CD4-positive, alpha-beta T cell treated with Interleukin-4 for 4 hours (primary cell): ENCODE measurements at regions not wholly inside any gene's neighbourhood (a gene's known extent, or its start where the extent isn't known, plus 50 kb on each side); places are given as distances from the start of the nearest gene placed in this dataset.

Experiments used
- DNase-seq: peaks from one replicate; pipeline ENCODE4 v3.0.0-alpha.2; 2020

DNA sequence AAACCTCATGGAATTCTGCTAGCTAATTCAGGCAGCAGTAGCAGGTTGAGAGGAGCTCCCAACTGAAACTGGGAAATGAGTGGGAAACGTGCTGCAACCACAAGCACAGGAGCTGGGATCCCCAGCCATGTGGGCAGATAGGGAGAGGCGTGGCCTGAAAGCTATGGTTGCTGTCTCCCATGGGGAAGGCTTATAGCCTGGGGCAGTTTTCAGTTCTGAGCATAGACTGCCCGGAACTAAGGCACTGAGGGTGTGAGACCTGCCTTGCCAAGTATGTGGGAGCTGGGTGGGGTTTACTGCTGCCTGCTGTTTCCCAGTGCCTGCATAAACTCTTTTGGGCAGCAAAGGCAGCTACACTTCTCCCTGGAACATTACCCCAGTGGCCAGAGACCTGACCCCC lies 229.5 kb downstream of the TUSC7 start:
- no peak for DNase-seq

DNA sequence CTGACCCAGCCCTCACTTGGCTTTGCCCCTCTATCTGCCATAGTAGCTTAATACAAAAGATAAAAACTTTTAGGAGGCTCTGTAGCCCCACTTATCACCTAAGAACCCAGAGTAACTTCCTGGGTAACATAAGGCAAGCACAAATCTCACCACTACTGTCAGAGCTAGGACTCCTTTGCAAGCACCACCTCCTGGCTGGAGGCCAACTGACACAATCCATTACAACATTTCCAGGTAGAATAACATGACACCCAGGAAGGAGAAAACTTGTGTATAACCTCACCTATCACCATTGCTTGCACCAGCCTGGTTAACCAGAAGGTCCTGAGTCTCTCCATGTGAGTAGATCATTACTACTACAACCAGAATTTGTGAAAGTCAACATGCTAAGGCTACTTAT lies 230.0 kb downstream of the TUSC7 start:
- no peak for DNase-seq

- DNase-seq, result no peak
Measured at GRCh38 chr3:116940719-116941118, 231.1 kb downstream of the TUSC7 start.

DNA sequence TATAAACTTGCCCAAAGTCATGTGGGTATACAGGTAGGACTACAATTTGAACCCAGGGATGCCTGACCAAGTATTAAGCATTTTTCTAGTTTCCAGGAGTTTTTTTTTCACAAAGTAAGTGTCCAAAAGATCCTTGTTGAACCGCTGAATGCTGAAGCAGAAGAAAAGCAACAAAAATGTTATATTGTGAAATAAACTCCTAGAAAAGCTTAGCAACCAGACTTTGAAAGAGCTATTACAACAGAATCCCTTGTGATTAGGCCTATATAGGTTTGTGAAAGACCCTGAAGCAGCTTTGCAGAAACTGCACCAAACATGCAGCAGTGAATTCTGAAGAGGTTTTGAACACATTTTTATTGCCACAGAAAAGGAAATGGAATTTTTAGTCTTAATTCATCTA lies 236.8 kb downstream of the TUSC7 start:
- no peak for DNase-seq

- DNase-seq, result no peak
Measured at GRCh38 chr3:116947148-116947547, 237.6 kb downstream of the TUSC7 start.

DNA sequence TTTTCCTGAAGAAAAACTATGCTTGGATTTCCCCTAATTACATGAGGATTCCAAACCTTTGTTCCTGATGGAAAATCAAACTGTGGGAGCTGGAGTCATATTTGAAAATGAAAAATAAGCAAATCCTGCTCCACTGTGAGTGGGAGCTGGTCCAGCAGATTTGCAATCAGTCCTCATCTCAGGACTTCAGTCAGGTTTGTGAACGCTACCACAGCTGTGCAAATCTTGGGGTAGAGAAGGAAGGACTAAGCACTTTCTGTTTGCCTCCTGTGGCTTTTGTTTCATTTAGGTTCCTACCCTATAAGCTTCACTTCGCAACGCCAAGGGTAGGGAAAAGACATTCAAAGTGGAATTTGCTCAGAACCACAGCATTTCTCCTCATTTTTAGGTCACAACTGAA lies 238.2 kb downstream of the TUSC7 start:
- no peak for DNase-seq

GRCh38 chr3:116950301-116951055 lies 240.9 kb downstream of the TUSC7 start:
- DNase-seq, result no peak

DNA sequence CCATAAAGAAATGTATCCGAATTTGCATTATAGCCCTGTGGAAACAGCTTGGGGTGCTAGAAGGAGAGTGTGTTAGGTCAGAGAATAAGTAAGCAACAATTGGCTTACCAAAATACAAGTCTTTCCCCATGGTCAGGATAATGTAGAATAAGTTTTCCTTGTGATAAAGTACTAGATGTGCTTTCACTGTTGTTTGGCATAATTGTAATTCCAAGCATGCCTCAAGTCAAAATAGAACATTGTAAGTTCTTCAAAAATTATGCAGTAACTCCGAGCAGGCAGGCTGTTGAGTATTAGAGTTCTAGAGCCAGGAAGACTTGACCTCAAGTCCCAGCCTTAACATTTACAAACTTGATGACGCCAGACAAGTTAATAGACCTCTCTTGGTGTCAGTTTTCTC lies 242.0 kb downstream of the TUSC7 start:
- no peak for DNase-seq

GRCh38 chr3:116958291-116958690 lies 248.7 kb downstream of the TUSC7 start:
- no peak for DNase-seq

DNA sequence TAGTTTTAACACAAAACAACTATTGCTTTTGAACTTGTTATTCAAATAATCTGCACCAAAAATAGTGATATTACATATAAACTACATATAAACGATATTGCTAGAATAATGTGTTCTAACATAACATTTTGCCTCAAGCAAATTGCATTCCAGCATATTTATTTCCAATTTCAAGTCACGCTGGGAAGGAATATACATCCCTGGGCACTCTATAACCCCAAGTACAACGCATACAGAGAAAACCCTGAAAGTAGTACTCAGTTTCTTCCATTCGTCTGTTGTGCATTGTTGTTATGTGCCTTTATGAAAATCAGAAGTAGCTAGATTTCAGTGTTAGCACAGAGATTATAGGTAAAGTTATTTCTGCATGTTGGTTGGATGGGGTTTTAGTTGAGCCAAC lies 251.5 kb downstream of the TUSC7 start:
- no peak for DNase-seq

DNA sequence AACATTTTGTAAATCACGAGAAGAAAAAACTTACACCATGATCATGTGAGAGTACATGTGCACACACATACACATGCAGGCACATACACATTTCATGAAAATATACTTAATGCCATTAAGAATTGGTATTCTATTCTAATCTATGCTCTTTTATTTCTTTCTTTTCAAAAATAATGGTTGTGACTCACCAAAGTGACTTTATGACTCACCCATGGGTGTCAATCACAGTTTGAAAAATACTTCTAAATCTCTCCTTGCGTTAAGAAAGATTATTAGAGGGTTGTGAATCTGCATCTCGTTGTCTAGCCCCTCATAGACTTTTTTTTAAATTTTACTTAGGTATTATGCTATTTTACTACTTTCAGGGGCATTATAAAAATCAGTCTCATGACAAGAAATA lies 254.2 kb downstream of the TUSC7 start:
- DNase-seq, result no peak

- DNase-seq, result no peak
Measured at GRCh38 chr3:116966649-116967048, 257.1 kb downstream of the TUSC7 start.

GRCh38 chr3:116969135-116969534 lies 259.6 kb downstream of the TUSC7 start:
- DNase-seq, result no peak

- no peak for DNase-seq
Measured at GRCh38 chr3:116969646-116970045, 260.1 kb downstream of the TUSC7 start.

DNA sequence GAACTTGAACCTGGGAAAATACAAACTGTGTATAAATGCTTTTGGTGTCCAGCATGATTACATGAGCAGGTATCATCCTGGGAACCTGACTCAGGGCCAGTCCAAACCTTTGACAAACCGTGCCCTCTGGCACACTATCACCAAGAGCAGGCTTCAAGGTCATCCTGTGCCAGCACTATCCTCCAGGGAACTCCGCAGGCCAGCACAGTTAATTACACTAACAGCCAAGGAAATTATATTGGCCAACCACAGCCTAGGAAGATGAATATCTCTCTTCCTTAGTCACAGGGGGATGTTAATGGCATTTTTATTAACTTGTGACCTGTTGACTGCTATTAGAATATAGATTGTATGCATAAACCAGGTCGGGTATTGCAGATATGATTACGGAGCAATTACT lies 262.0 kb downstream of the TUSC7 start:
- DNase-seq, result no peak

DNA sequence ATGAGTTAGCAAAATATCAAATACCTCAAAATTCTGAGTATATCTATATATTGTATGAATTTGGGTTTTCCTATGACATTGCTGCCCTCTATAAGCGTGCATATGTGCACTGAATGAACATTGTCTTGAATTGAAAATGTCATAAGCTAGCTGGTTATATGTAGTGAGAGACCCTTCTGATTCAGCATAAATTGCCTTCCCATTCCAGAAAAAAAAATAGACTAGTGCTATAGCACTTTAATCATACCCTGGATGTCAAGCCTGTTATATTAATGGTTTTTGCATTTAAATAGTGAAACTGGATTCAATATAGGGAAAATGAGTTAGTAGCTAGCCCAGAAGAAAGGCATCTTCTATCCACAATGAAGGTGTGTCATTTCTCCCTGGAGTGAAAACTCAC lies 265.1 kb downstream of the TUSC7 start:
- DNase-seq, result no peak

DNA sequence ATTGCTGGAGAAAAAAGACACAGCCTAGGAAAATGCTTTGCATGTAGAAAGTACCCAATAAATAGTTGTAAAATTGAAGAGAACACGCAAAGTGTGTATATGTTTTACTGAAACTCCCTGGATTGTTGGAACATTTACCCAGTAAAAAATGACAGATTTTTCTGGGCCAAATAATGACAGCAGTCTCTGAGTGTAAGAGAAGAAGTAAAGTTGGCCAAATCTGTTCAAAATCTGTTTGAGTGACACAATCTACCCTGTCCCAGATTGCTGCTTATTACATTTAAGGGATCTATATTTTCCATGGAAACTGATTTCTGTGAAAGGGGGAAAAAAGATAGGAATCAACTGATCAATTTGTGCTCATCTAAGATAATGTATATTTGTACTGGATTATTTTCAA lies 267.9 kb downstream of the TUSC7 start:
- DNase-seq, result no peak

- DNase-seq, result no peak
Measured at GRCh38 chr3:116980099-116980498, 270.5 kb downstream of the TUSC7 start.

- no peak for DNase-seq
Measured at GRCh38 chr3:116981089-116981488, 271.5 kb downstream of the TUSC7 start.

GRCh38 chr3:116984301-116984700 lies 274.7 kb downstream of the TUSC7 start:
- no peak for DNase-seq

- no peak for DNase-seq
Measured at GRCh38 chr3:116994351-116994879, 284.8 kb downstream of the TUSC7 start.

- no peak for DNase-seq
Measured at GRCh38 chr3:117003501-117003900, 293.9 kb downstream of the TUSC7 start.

GRCh38 chr3:117005274-117005673 lies 295.7 kb downstream of the TUSC7 start:
- DNase-seq, result no peak

DNA sequence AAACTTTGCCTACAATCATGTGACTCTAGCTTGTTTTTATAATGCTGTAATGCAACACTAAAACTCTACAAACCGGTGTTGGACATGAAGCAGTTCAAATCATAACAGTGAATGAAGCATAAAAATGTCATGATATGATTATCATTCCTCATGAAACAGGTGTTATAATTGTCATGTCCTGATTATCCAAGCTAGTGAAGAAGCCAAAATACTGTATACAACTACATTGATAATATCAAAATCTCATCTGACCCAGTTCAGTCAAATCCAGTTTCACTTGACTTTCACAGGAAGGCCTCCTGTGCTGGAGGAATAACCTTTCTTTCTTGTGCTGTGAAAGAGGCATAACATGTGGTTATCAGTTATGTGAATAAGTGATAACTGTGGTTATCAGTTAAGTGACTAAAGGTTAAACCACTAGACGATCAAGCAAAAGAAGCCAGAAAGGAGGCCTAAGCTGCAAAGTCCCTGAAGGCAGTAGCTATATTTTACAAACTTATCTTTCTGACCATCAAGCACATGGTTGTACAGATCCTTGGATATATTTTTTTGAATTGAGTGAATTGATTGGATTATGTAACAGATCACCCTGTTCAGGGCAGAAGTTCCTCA lies 296.4 kb downstream of the TUSC7 start:
- DNase-seq, result no peak

- no peak for DNase-seq
Measured at GRCh38 chr3:117010318-117010717, 300.7 kb downstream of the TUSC7 start.
